SK-N-SH treated with all-trans-retinoic acid at 6 μM for 48 hours (cell line): ENCODE measurements at regions not wholly inside any gene's neighbourhood (a gene's known extent, or its start where the extent isn't known, plus 50 kb on each side); places are given as distances from the start of the nearest gene placed in this dataset.

ENCODE experiments used
- BACH2 ChIP-seq: fragments of 250-450 bp; sonication (Bioruptor Pico); IDR thresholded peaks from 2 replicates; pipeline ENCODE4 v1.9.0; 2021; ENCODE audit warnings: mild to moderate bottlenecking, borderline replicate concordance
- OSR1 ChIP-seq: fragments of 250-450 bp; sonication (Bioruptor Pico); IDR thresholded peaks from 2 replicates; pipeline ENCODE4 v1.8.0; 2022; ENCODE audit warnings: moderate library complexity, mild to moderate bottlenecking, inconsistent platforms
- PATZ1 ChIP-seq: fragments of 250-450 bp; sonication (Bioruptor Pico); IDR thresholded peaks from 2 replicates; pipeline ENCODE4 v1.8.0; 2020; ENCODE audit warnings: mild to moderate bottlenecking, moderate library complexity, borderline replicate concordance
- POU6F1 ChIP-seq: fragments of 250-450 bp; sonication (Bioruptor Pico); IDR thresholded peaks from 2 replicates; pipeline ENCODE4 v1.8.0; 2021; ENCODE audit warnings: low read depth, mild to moderate bottlenecking, moderate library complexity, borderline replicate concordance
- PPARA ChIP-seq: fragments of 250-450 bp; sonication (Bioruptor Pico); IDR thresholded peaks from 2 replicates; pipeline ENCODE4 v1.5.0; 2020; ENCODE audit warnings: mild to moderate bottlenecking, borderline replicate concordance

- no peak for TF ChIP-seq POU6F1 (CRISPR knock-in tag)
- no peak for TF ChIP-seq PATZ1 (CRISPR knock-in tag)
- no peak for TF ChIP-seq BACH2 (CRISPR knock-in tag)
- no peak for TF ChIP-seq OSR1 (CRISPR knock-in tag)
- no peak for TF ChIP-seq PPARA (CRISPR knock-in tag)
These were observed 83.3 kb upstream of the TSPAN11 start for GRCh38 chr12:30843211-30843610.
